Epidermal melanocyte (primary cell): ENCODE measurements at regions not wholly inside any gene's neighbourhood (a gene's known extent, or its start where the extent isn't known, plus 50 kb on each side); places are given as distances from the start of the nearest gene placed in this dataset.

Experiments
- DNase-seq: peaks from one replicate; pipeline ENCODE4 v3.0.0; 2011; ENCODE audit warnings: low spot score; ENCODE audit not compliant: insufficient read length

GRCh38 chr2:139175510-139175909, 395.3 kb upstream of the NXPH2 start:
- DNase-seq, result no peak

- no peak for DNase-seq
Measured at GRCh38 chr2:139170406-139170805, 390.2 kb upstream of the NXPH2 start.

DNA sequence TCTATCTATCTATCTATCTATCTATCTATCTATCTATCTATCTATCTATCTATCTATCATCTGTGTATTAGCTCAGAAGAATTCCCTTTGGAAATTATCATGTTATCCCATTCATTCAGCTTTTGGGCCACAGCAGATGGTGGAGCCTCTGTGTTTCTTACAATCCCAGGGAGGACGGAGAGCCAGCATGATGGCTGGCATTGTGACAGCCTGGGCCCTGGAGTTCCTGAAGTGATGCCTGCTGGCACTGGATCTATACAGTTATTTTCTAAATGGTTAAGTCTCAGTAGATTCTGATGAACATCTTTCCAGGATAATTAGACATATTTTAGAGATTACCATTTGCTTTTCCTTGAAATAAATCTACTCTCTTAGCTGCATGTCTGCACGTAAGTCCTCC, 385.4 kb upstream of the NXPH2 start:
- DNase-seq, result no peak

DNA sequence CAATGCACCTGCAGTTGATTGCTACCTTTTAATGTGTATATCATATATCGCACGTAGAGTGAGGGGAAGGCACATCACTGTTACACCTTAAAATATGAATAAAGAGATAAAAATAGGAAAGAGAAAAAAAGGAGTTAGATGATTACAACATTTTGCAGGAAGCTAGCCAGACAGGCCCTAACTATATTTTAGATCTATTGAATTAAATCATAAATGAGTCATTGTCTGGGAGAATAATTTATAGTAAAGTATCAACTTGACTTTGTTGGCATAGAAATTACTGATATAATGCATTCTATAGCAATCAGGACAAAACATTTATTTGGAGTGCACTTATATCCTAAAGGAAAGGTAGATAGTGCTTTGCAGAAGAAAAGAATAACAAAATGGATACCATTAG, 384.9 kb upstream of the NXPH2 start:
- DNase-seq, result no peak

DNA sequence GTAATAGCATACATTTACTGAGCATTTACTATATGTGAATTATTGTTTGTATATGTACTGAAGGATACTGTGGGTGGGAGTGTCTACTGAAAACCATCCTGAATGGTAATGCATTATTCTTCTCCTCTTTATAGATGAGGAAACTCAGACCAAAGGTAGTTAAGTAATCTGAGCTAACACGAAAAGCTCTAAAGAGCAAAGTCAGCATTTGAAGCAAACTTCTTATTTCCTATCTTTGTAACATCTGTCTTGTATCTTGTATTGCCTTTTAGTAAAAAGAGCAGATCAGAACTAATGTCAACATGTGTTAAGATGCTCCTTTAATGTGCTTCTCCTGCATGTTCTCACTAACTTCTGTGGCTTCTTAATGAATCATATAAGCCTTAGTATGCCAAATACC, 382.8 kb upstream of the NXPH2 start:
- DNase-seq, result no peak

- DNase-seq, result no peak
Measured at GRCh38 chr2:139162456-139162855, 382.3 kb upstream of the NXPH2 start.

GRCh38 chr2:139160836-139161235, 380.6 kb upstream of the NXPH2 start:
- DNase-seq, result no peak

- DNase-seq, result no peak
Measured at GRCh38 chr2:139159177-139159576, 379.0 kb upstream of the NXPH2 start.

- no peak for DNase-seq
Measured at GRCh38 chr2:139156730-139157129, 376.5 kb upstream of the NXPH2 start.

DNA sequence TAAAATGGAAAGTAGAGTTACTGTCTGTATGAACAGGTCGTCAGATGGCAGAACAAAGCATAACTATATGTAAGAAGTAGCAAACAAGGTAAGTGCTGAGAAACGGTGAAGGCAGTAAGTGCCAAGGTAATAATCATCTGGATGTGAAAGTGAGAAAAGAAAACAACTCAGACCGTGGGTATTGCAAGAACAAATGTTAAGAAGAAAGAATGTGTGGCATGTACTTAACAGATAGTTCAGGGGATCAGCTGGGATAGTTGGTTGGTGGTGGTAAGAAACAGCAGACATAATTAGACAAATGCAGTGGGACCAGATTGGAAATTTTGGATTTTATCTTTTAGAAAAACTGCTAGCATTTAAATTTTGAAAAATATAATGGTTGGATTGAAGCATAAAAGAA, 375.8 kb upstream of the NXPH2 start:
- DNase-seq, result no peak

DNA sequence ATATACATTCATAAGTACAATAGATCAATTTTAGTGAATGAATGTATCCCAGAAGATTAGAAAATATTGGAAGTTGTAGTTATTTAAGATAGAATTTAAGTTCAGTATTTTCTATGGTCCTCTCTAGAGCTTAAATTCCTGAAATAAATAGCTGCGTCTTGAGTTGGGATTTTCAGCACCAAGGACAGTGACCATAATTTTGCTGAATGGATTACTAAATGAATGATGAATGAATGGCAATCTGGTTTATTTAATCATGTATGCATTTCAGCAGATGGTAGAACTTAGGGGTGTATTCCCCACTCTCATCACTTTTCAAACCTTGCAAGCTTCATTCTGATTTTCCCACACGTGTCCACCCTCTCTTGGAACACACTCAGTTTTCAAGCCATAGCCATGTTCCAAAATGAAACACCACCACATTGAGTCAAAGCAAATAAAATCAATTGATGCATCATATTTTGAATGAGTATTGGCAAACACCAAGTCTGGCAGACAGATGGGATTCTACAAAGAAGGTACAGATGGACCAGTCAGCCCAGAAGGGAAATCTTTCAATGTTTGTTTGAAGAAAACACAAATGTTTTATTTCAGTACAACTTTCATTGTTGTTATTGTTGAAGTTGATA, 362.2 kb upstream of the NXPH2 start:
- DNase-seq, result no peak

DNA sequence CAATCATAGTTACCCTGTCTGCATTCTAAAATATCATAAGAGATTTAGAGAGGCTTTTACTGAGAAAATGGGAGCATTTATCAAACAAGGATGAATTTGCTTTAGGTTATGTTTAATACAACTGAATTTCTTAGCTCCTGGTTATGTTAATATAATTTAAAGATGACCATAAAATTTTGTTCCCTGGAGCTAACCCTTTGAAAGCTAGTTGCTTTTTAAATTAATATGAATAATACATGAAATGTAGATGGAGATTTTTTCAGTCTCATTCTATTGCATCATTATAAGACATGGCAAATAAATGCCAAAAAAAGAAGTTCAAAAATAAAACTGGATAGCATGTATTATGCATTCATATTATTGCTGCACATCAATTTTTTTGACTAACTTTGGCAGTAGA, 344.1 kb upstream of the NXPH2 start:
- no peak for DNase-seq

DNA sequence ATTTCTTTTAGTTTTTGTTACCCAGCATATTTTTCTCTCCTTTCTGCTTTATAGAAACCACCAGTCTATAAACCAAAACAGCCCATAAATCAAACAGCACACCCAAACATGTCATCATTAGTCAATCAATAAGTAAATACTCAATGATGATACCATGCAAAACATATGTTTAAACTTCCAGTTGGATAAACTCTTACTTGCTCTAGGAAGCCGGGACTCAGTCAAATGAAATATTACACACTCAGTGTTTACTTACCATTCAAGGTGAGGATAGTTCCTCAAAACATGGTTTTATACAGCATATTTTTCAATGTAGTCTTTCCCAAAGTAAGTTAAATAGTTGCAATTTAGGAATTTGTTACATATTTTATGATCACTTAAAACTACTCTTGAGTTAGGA, 343.6 kb upstream of the NXPH2 start:
- DNase-seq, result no peak

DNA sequence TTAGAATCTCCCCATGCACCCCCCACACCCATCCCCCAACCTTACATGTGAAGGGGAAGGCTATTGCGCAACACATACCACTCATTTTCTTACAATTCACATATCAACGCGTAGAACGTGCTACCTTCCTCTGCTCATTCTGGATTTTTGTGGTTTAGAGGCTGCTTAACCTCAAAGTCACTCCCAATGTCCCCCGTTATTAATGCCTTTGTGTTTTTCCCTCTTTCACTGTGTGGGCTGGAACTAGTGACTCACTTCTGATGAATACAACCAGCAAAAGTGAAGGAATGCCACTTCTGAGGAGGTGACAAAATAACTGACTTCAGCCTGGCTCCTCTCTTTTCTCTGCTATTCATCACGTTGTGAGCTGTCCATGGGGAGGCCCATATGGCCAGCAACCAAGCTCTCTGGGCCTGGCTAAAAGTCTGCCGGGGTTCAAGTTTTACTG, 342.5 kb upstream of the NXPH2 start:
- no peak for DNase-seq

GRCh38 chr2:139099721-139100120, 319.5 kb upstream of the NXPH2 start:
- DNase-seq, result no peak

GRCh38 chr2:139098961-139099360, 318.8 kb upstream of the NXPH2 start:
- DNase-seq, result no peak

DNA sequence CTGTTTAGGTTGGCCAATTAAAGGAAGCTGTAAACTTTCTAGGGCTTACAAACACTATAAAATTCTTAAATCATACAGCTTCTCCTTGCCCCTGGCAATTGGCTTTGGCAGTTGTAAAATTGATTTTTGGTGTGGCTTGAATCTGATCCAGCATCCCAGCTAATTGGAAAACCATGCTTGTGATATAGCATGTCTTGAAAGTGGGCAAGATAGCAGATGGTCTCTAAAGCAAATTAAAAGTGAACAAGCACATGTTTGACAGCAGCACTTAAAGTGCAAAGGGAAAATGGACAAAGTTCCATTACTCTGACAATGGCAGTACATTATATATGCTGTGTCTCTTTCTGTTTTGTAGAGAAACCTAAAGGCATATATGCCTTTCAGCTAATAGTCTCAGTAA, 302.9 kb upstream of the NXPH2 start:
- DNase-seq, result no peak

DNA sequence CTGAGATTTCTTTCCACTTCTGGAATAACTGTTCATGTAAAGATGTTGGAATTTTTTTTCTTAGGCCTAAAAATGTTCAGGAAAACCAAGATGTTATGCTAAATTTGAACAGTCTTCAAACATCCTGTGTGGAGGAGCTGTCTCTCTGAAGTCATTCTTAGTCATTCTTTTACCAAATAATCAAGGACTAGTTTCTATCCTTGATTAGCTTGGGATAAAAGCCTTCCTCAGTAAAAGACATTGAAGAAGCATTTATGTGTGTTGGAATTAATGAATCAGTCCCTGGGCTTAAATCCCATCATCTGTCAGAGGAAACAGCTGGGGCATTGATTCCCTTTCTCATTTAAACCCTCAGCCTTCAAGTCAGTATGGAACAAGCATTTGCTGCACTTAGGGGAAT, 300.1 kb upstream of the NXPH2 start:
- DNase-seq, result no peak

- no peak for DNase-seq
Measured at GRCh38 chr2:139079311-139079710, 299.1 kb upstream of the NXPH2 start.

DNA sequence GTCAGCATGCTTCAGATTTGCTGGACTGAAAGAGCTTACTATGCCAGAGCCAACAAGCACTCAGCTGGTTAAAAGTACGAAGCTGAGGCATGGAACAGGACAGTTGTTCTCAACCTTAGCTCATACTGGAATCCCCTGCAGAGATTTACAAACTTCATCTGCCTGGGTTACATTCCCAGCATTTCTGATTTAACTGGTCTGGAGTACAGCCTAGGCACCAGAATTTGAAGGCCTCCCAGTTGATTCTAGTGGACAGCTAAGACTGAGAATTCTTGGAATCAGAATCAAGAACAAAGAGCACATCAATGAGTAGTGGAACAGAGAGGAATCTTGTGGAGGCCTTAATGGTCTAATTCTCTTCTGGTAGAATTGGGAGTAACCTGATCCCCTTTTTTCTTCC, 298.2 kb upstream of the NXPH2 start:
- DNase-seq, result no peak

DNA sequence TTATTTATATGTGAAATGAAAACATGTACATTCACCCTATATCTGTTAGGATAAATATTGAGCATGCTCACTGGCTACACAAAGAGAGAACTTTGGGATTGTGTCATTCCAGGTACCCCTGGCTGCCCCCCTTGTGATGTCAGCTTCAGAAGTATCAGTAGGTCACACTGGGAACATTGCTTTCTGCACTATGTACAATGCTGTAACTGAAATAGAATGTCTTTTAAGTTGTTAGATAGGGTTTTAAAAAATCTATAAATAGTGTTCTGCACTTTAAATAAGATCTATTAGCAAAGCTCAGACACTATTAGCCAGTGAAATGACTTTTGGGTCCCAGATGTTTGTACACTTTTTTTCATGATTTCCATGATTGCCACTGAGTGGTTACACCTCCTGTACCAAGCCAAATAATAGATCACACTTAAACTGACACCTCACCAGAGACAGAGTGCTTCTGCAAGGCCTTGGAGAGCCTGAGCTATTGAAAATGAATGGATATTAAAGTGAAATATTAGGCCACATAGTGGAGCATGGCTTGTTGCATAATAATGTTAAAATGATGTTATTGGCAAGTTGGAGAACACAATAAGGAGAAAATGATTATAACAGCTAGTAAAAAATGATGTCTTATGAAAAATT, 297.0 kb upstream of the NXPH2 start:
- no peak for DNase-seq

- DNase-seq, result no peak
Measured at GRCh38 chr2:139067874-139068273, 287.7 kb upstream of the NXPH2 start.

GRCh38 chr2:139067072-139067471, 286.9 kb upstream of the NXPH2 start:
- no peak for DNase-seq

DNA sequence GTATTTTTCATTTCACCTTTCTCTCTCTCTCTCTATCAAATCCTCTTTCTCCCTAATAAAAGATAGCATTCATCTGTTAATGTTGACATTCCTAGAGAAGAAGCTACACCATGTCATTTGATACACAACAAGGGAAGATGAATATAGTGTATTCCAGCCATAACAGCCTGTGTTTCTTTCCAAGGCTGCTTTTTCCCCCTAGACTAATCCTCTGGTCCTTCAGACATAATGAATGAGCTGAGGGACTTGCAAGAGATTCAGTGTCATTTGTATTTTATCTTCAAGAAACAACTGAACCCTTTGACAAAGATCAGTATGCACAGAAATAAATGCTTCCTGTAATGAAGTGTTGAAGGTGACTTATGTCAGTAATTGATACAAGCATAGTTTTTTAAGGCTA, 284.0 kb upstream of the NXPH2 start:
- DNase-seq, result no peak
